ENCODE measurements at regions not wholly inside any gene's neighbourhood (a gene's known extent, or its start where the extent isn't known, plus 50 kb on each side); places are given as distances from the start of the nearest gene placed in this dataset.

- DNase-seq (ENCODE audit: low read depth): no peak
- no peak overlapping the region for H3K4me3 ChIP-seq (replicated peaks; ENCODE audit: low read depth, low read length)
- no peak for TF ChIP-seq CTCF (IDR thresholded peaks at IDR 0.05; ENCODE audit: low read length, missing control alignments)
These were observed 918.5 kb downstream of the CBLN2 start for GRCh38 chr18:71625556-71626090.

GRCh38 chr18:71598374-71598773 is 945.8 kb downstream of the CBLN2 start:
- peak; percentile 31 for DNase-seq (ENCODE audit: low read depth)
- H3K4me3 ChIP-seq (replicated peaks; ENCODE audit: low read depth, low read length): no peak overlapping the region
- TF ChIP-seq CTCF (IDR thresholded peaks at IDR 0.05; ENCODE audit: low read length, missing control alignments): no peak

GRCh38 chr18:71597219-71597618 is 946.9 kb downstream of the CBLN2 start:
- no peak for TF ChIP-seq CTCF (IDR thresholded peaks at IDR 0.05; ENCODE audit: low read length, missing control alignments)
- peak; percentile 11 for DNase-seq (ENCODE audit: low read depth)

GRCh38 chr18:71583252-71583651 is 960.9 kb downstream of the CBLN2 start:
- peak; percentile 9 for DNase-seq (ENCODE audit: low read depth)

More at GRCh38 chr18:71597219-71597618, 946.9 kb downstream of the CBLN2 start:
- no peak overlapping the region for H3K4me3 ChIP-seq (replicated peaks; ENCODE audit: low read depth, low read length)

GRCh38 chr18:71554686-71555085 is 989.5 kb downstream of the CBLN2 start:
- no peak for DNase-seq (ENCODE audit: low read depth)
- no peak overlapping the region for H3K4me3 ChIP-seq (replicated peaks; ENCODE audit: low read depth, low read length)
- no peak for TF ChIP-seq CTCF (IDR thresholded peaks at IDR 0.05; ENCODE audit: low read length, missing control alignments)

More at GRCh38 chr18:71583252-71583651, 960.9 kb downstream of the CBLN2 start:
- H3K4me3 ChIP-seq (replicated peaks; ENCODE audit: low read depth, low read length): no peak overlapping the region
- TF ChIP-seq CTCF (IDR thresholded peaks at IDR 0.05; ENCODE audit: low read length, missing control alignments): no peak

GRCh38 chr18:71541643-71542042 is 1002.5 kb downstream of the CBLN2 start:
- H3K4me3 ChIP-seq (replicated peaks; ENCODE audit: low read depth, low read length): no peak overlapping the region

More at GRCh38 chr18:71541643-71542042, 1002.5 kb downstream of the CBLN2 start:
- DNase-seq (ENCODE audit: low read depth): no peak
- no peak for TF ChIP-seq CTCF (IDR thresholded peaks at IDR 0.05; ENCODE audit: low read length, missing control alignments)
